ENCODE measurements at regions not wholly inside any gene's neighbourhood (a gene's known extent, or its start where the extent isn't known, plus 50 kb on each side); places are given as distances from the start of the nearest gene placed in this dataset.

DNA sequence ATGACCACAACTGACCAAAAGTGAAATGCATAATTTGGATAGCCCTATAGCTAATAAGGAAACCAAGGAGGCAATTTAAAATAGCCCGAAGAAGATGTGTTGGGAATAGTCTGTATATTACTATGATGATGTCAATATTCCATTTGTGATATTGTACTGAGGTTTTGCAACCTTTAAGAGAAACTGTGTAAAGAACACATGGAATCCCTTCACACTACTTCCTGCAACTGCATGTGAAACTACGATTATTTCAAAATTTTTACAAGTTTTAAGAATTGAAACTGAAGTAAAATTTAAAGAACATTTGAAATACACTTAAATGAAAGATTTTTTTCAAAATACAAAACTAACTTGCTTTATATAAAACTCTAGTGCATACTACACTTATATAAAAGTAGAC lies 504.3 kb upstream of the ID2 start (continued):
- TF ChIP-seq, protein P1, sequence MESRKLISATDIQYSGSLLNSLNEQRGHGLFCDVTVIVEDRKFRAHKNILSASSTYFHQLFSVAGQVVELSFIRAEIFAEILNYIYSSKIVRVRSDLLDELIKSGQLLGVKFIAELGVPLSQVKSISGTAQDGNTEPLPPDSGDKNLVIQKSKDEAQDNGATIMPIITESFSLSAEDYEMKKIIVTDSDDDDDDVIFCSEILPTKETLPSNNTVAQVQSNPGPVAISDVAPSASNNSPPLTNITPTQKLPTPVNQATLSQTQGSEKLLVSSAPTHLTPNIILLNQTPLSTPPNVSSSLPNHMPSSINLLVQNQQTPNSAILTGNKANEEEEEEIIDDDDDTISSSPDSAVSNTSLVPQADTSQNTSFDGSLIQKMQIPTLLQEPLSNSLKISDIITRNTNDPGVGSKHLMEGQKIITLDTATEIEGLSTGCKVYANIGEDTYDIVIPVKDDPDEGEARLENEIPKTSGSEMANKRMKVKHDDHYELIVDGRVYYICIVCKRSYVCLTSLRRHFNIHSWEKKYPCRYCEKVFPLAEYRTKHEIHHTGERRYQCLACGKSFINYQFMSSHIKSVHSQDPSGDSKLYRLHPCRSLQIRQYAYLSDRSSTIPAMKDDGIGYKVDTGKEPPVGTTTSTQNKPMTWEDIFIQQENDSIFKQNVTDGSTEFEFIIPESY (IDR thresholded peaks at IDR 0.05) = no peak
- TF ChIP-seq FOXA1 (IDR thresholded peaks at IDR 0.05) = no peak
- TF ChIP-seq, protein P2, sequence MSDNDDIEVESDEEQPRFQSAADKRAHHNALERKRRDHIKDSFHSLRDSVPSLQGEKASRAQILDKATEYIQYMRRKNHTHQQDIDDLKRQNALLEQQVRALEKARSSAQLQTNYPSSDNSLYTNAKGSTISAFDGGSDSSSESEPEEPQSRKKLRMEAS (IDR thresholded peaks at IDR 0.05) = no peak

DNA sequence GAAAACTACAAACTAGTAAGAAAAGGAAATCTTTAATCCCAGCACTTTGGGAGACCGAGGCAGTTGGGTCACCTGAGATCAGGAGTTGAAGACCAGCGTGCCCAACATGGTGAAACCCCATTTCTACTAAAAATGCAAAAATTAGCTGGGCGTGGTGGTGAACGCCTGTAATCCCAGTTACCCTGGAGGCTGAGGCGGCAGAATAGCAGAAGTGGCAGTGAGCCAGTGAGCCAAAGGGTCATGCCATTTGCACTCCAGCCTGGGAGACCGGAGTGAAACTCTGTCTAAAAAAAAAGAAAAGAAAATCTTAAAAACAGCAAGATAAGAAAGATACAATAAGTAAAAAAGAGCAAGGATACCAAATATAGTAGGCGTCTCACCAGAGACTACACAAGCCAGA lies 502.9 kb upstream of the ID2 start:
- Histone ChIP-seq H3K4me1 (ENCODE audit: control insufficient read depth in 4 of 4, insufficient read depth in 4 of 4, low read length in 3 of 4) (no peaks in the 10 kb centered on the region), H3K9ac (ENCODE audit: low read depth in 1 of 2, low read length in 2 of 2) (no peak overlapping the region), H3K4me3 (ENCODE audit: low read depth in 1 of 3, low read length in 3 of 3) (no peak overlapping the region), H3K27me3 (ENCODE audit: control insufficient read depth in 4 of 4, insufficient read depth in 4 of 4, low read length in 3 of 4) (no peaks in the 10 kb centered on the region), H3K9me3 (ENCODE audit: control insufficient read depth in 4 of 4, low read length in 3 of 4) (no peaks in the 10 kb centered on the region), H3K27ac (ENCODE audit: low read depth in 1 of 2, low read length in 2 of 2) (no peak overlapping the region), H3K36me3 (ENCODE audit: control insufficient read depth in 4 of 4, insufficient read depth in 3 of 4, low read depth in 1 of 4, low read length in 3 of 4) (no peaks in the 10 kb centered on the region)
- TF ChIP-seq YY1 (IDR thresholded peaks at IDR 0.05) = no peak
- TF ChIP-seq, protein P3, sequence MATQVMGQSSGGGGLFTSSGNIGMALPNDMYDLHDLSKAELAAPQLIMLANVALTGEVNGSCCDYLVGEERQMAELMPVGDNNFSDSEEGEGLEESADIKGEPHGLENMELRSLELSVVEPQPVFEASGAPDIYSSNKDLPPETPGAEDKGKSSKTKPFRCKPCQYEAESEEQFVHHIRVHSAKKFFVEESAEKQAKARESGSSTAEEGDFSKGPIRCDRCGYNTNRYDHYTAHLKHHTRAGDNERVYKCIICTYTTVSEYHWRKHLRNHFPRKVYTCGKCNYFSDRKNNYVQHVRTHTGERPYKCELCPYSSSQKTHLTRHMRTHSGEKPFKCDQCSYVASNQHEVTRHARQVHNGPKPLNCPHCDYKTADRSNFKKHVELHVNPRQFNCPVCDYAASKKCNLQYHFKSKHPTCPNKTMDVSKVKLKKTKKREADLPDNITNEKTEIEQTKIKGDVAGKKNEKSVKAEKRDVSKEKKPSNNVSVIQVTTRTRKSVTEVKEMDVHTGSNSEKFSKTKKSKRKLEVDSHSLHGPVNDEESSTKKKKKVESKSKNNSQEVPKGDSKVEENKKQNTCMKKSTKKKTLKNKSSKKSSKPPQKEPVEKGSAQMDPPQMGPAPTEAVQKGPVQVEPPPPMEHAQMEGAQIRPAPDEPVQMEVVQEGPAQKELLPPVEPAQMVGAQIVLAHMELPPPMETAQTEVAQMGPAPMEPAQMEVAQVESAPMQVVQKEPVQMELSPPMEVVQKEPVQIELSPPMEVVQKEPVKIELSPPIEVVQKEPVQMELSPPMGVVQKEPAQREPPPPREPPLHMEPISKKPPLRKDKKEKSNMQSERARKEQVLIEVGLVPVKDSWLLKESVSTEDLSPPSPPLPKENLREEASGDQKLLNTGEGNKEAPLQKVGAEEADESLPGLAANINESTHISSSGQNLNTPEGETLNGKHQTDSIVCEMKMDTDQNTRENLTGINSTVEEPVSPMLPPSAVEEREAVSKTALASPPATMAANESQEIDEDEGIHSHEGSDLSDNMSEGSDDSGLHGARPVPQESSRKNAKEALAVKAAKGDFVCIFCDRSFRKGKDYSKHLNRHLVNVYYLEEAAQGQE (IDR thresholded peaks at IDR 0.05) = no peak
- no peak for TF ChIP-seq GABPA (IDR thresholded peaks at IDR 0.05 in 1 of 2, conservative IDR thresholded peaks at IDR 0.05 in 1 of 2)
- TF ChIP-seq, protein P1 (IDR thresholded peaks at IDR 0.05) = no peak
- TF ChIP-seq NR2F2 (IDR thresholded peaks at IDR 0.05) = no peak
- TF ChIP-seq RAD21 (IDR thresholded peaks at IDR 0.05) = no peak
- no peak for TF ChIP-seq FOXA1 (IDR thresholded peaks at IDR 0.05)
- no peak for TF ChIP-seq TAF1 (conservative IDR thresholded peaks at IDR 0.05)
- no peak for TF ChIP-seq JUND (IDR thresholded peaks at IDR 0.05)
- TF ChIP-seq, protein P4, sequence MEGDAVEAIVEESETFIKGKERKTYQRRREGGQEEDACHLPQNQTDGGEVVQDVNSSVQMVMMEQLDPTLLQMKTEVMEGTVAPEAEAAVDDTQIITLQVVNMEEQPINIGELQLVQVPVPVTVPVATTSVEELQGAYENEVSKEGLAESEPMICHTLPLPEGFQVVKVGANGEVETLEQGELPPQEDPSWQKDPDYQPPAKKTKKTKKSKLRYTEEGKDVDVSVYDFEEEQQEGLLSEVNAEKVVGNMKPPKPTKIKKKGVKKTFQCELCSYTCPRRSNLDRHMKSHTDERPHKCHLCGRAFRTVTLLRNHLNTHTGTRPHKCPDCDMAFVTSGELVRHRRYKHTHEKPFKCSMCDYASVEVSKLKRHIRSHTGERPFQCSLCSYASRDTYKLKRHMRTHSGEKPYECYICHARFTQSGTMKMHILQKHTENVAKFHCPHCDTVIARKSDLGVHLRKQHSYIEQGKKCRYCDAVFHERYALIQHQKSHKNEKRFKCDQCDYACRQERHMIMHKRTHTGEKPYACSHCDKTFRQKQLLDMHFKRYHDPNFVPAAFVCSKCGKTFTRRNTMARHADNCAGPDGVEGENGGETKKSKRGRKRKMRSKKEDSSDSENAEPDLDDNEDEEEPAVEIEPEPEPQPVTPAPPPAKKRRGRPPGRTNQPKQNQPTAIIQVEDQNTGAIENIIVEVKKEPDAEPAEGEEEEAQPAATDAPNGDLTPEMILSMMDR (IDR thresholded peaks at IDR 0.05; ENCODE audit: low read depth, low read length, missing input control) = no peak
- TF ChIP-seq, protein P2 (IDR thresholded peaks at IDR 0.05) = no peak
- TF ChIP-seq FOXA2 (IDR thresholded peaks at IDR 0.05) = no peak
- TF ChIP-seq, protein P5, sequence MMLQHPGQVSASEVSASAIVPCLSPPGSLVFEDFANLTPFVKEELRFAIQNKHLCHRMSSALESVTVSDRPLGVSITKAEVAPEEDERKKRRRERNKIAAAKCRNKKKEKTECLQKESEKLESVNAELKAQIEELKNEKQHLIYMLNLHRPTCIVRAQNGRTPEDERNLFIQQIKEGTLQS (IDR thresholded peaks at IDR 0.05) = no peak
- no peak for TF ChIP-seq HNF4A (conservative IDR thresholded peaks at IDR 0.05)
- TF ChIP-seq HNF4G (IDR thresholded peaks at IDR 0.05) = no peak
- TF ChIP-seq EGR1 (IDR thresholded peaks at IDR 0.05; ENCODE audit: low read depth in 2 of 2) = no peak
- no peak for TF ChIP-seq SP1 (IDR thresholded peaks at IDR 0.05)
- TF ChIP-seq RXRA (IDR thresholded peaks at IDR 0.05) = no peak
- no peak for DNase-seq (ENCODE audit: low spot score)
- 78% methylated on average over 7 of the region's 7 CpGs for WGBS
